ENCODE measurements at regions not wholly inside any gene's neighbourhood (a gene's known extent, or its start where the extent isn't known, plus 50 kb on each side); places are given as distances from the start of the nearest gene placed in this dataset.

- WGBS, 3 donors, result 73 to 83% (median 78%) methylated on average over 2 of the region's 2 CpGs
- no peak overlapping the region for H3K4me3 ChIP-seq
- TF ChIP-seq, protein P1, sequence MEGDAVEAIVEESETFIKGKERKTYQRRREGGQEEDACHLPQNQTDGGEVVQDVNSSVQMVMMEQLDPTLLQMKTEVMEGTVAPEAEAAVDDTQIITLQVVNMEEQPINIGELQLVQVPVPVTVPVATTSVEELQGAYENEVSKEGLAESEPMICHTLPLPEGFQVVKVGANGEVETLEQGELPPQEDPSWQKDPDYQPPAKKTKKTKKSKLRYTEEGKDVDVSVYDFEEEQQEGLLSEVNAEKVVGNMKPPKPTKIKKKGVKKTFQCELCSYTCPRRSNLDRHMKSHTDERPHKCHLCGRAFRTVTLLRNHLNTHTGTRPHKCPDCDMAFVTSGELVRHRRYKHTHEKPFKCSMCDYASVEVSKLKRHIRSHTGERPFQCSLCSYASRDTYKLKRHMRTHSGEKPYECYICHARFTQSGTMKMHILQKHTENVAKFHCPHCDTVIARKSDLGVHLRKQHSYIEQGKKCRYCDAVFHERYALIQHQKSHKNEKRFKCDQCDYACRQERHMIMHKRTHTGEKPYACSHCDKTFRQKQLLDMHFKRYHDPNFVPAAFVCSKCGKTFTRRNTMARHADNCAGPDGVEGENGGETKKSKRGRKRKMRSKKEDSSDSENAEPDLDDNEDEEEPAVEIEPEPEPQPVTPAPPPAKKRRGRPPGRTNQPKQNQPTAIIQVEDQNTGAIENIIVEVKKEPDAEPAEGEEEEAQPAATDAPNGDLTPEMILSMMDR (IDR thresholded peaks at IDR 0.05), result no peak
- no peaks in the 10 kb centered on the region for H3K36me3 ChIP-seq (ENCODE audit: insufficient read depth in 1 of 2, low read depth in 1 of 2)
- H3K27ac ChIP-seq, result no peak overlapping the region
- H3K9me3 ChIP-seq, result peaks cover 7% of the 10 kb centered on the region
- intact Hi-C loops (cut with DNase I), result no loop called here
- no peaks in the 10 kb centered on the region for H3K27me3 ChIP-seq (ENCODE audit: insufficient read depth in 3 of 3, low read length in 2 of 3)
- ATAC-seq (no peak), DNase-seq (no peak)
- H3K4me1 ChIP-seq, result no peaks in the 10 kb centered on the region
These were observed 129.9 kb downstream of the C1orf94 start for GRCh38 chr1:34306568-34306967.

DNA sequence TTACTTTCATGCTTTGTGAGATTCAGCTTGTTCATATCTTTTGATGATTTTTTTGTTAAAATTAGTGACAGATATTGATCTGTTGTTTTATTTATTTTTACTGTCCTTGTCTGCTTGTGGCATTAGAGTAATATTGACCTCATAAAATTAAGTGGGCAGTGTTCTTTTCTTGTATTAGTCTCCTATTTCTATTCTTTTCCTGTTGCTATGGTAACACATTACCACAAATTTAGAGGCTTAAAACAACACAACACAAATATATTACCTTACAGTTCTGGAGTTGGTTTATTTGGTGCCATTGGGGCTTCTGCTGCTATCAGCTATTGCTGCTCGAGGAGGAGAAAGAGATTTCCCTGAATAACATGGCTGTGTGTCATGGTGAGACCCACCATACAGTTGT lies 135.7 kb downstream of the C1orf94 start:
- ATAC-seq (no peak), DNase-seq (no peak)
- Histone ChIP-seq H3K4me3 (no peak overlapping the region), H3K27me3 (ENCODE audit: insufficient read depth in 3 of 3, low read length in 2 of 3) (no peaks in the 10 kb centered on the region), H3K36me3 (ENCODE audit: insufficient read depth in 1 of 2, low read depth in 1 of 2) (no peaks in the 10 kb centered on the region), H3K9me3 (peaks cover 3% of the 10 kb centered on the region), H3K27ac (no peak overlapping the region), H3K4me1 (no peaks in the 10 kb centered on the region)
- 38 to 43% (median 39%) methylated on average over 1 of the region's 1 CpG for WGBS, 3 donors
- TF ChIP-seq, protein P1 (IDR thresholded peaks at IDR 0.05), result no peak
- intact Hi-C loops (cut with DNase I), result no loop called here

DNA sequence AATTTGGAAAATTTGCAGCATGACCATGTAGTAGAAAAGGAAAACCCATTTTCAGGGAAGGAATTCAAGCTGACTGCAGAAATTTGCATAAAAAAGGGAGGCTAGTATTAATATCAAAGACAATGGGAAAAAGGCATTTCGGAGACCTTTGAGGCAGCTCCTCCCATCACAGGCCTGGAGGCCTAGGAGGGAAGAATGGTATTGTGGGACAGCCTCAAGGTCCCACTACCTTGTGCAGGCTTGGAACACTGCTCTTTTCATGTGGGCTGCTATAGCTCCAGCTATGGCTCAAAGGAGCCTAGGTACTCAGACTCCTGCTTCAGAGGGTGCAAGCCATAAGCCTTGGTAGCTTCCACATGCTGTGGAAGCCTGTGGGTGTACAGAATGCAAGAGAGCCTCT lies 139.3 kb downstream of the C1orf94 start:
- peaks cover 0 to 2% (median 0%) of the 10 kb centered on the region in 3 donors for H3K27me3 ChIP-seq (ENCODE audit: insufficient read depth in 3 of 3, low read length in 2 of 3)
- TF ChIP-seq, protein P1 (IDR thresholded peaks at IDR 0.05), result no peak
- peaks cover 3% of the 10 kb centered on the region for H3K9me3 ChIP-seq
- WGBS, 3 donors, result 48 to 68% (median 52%) methylated on average over 1 of the region's 1 CpG
- no peaks in the 10 kb centered on the region for H3K36me3 ChIP-seq (ENCODE audit: insufficient read depth in 1 of 2, low read depth in 1 of 2)
- no peak for ATAC-seq
- H3K4me1 ChIP-seq, result no peaks in the 10 kb centered on the region
- H3K4me3 ChIP-seq, result no peak overlapping the region
- H3K27ac ChIP-seq, result no peak overlapping the region
- no peak for DNase-seq
- intact Hi-C loops (cut with DNase I), result no loop called here

GRCh38 chr1:34316773-34317172 lies 140.1 kb downstream of the C1orf94 start:
- TF ChIP-seq, protein P1 (IDR thresholded peaks at IDR 0.05), result no peak
- Histone ChIP-seq H3K27me3 (ENCODE audit: insufficient read depth in 3 of 3, low read length in 2 of 3) (peaks cover 0 to 2% (median 0%) of the 10 kb centered on the region in 3 donors), H3K9me3 (peaks cover 3% of the 10 kb centered on the region), H3K4me1 (no peaks in the 10 kb centered on the region), H3K27ac (no peak overlapping the region), H3K36me3 (ENCODE audit: insufficient read depth in 1 of 2, low read depth in 1 of 2) (no peaks in the 10 kb centered on the region), H3K4me3 (no peak overlapping the region)
- ATAC-seq, result no peak
- no peak for DNase-seq
- intact Hi-C loops (cut with DNase I), result no loop called here

DNA sequence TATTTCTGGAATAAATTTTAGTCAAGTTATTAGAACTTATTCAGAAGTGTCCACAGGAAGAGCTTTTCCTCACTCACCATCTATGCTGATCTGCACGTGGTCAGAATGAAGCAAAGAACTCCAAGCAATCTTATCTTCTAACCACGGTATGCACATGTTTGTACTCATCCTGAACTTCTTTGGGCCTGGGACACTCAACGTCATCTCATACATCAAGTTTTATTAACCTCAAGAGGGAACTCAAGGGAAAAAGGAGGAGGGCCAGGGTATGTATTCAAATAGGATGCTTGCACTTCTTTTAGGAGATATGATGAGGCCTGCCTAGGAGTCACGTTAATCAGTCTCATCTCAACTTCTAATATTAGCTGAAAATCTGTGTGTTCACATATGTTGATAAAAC lies 142.5 kb downstream of the C1orf94 start:
- Histone ChIP-seq H3K9me3 (peaks cover 3% of the 10 kb centered on the region), H3K36me3 (ENCODE audit: insufficient read depth in 1 of 2, low read depth in 1 of 2) (no peaks in the 10 kb centered on the region), H3K4me1 (no peaks in the 10 kb centered on the region), H3K27me3 (ENCODE audit: insufficient read depth in 3 of 3, low read length in 2 of 3) (peaks cover 0 to 2% (median 0%) of the 10 kb centered on the region in 3 donors), H3K4me3 (no peak overlapping the region), H3K27ac (no peak overlapping the region)
- TF ChIP-seq, protein P1 (IDR thresholded peaks at IDR 0.05), result no peak
- ATAC-seq (no peak), DNase-seq (no peak)
- 56 to 63% (median 62%) methylated on average over 4 of the region's 4 CpGs for WGBS, 3 donors
- intact Hi-C loops (cut with DNase I), result no loop called here
